GM13977 (cell line): ENCODE measurements at regions not wholly inside any gene's neighbourhood (a gene's known extent, or its start where the extent isn't known, plus 50 kb on each side); places are given as distances from the start of the nearest gene placed in this dataset.

Source experiments
- DNase-seq: peaks from one replicate; pipeline ENCODE4 v3.0.0; 2012; ENCODE audit warnings: low spot score
- CTCF ChIP-seq: IDR thresholded peaks from 2 replicates; pipeline ENCODE4 v1.5.1; 2012; ENCODE audit warnings: mild to moderate bottlenecking, control low read depth; ENCODE audit not compliant: insufficient read depth; ENCODE audit errors: extremely low read depth, missing control alignments
- in situ Hi-C: fragments of 300-500 bp; cut with MboI; formaldehyde crosslinking; loops from one replicate; pipeline ENCODE4 v1.12.0; 2022; ENCODE audit warnings: low sequenced_read_pairs, low pct_unique_long_range_greater_than_20kb, mixed read lengths, inconsistent platforms; ENCODE audit not compliant: unreplicated experiment

GRCh38 chr4:58063404-58064160 is 953.4 kb upstream of the IGFBP7 start:
- no peak for TF ChIP-seq CTCF
- DNase-seq = no peak
- in situ Hi-C loops = no loop called here

GRCh38 chr4:58061967-58062366 is 951.8 kb upstream of the IGFBP7 start:
- DNase-seq = no peak
- in situ Hi-C loops = no loop called here
- TF ChIP-seq CTCF = no peak

- in situ Hi-C loops = no loop called here
- no peak for TF ChIP-seq CTCF
- DNase-seq = no peak
These were observed 940.3 kb upstream of the IGFBP7 start for GRCh38 chr4:58050439-58050838.

GRCh38 chr4:58048491-58048890 is 938.3 kb upstream of the IGFBP7 start:
- no peak for DNase-seq
- in situ Hi-C loops = no loop called here
- TF ChIP-seq CTCF = no peak

GRCh38 chr4:58042176-58042575 is 932.0 kb upstream of the IGFBP7 start:
- in situ Hi-C loops = no loop called here
- no peak for DNase-seq
- TF ChIP-seq CTCF = no peak

- DNase-seq = no peak
- no peak for TF ChIP-seq CTCF
- in situ Hi-C loops = no loop called here
These were observed 883.8 kb upstream of the IGFBP7 start for GRCh38 chr4:57993944-57994343.
